ENCODE measurements at regions not wholly inside any gene's neighbourhood (a gene's known extent, or its start where the extent isn't known, plus 50 kb on each side); places are given as distances from the start of the nearest gene placed in this dataset.

DNA sequence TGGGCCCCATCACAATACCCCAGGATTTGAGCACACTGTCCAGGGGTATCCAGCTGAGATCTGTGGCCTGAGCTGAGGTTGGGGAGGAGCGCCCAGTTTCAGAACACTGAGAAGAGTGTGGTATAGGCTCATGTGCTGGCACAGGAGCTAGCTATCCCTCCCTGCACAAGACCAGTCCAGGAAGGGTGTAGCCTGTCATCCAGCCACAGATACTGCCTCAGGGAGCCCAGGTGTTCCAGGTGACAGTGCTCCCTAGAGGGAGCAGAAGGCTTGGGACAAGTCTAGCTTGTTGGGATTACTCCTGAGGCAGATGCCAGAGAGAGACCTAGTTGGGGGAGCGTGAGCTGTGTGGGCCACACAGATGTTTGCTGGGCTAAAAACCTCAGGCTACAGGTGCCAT is 79.6 kb upstream of the GLRA2 start:
- TF ChIP-seq, protein P1, sequence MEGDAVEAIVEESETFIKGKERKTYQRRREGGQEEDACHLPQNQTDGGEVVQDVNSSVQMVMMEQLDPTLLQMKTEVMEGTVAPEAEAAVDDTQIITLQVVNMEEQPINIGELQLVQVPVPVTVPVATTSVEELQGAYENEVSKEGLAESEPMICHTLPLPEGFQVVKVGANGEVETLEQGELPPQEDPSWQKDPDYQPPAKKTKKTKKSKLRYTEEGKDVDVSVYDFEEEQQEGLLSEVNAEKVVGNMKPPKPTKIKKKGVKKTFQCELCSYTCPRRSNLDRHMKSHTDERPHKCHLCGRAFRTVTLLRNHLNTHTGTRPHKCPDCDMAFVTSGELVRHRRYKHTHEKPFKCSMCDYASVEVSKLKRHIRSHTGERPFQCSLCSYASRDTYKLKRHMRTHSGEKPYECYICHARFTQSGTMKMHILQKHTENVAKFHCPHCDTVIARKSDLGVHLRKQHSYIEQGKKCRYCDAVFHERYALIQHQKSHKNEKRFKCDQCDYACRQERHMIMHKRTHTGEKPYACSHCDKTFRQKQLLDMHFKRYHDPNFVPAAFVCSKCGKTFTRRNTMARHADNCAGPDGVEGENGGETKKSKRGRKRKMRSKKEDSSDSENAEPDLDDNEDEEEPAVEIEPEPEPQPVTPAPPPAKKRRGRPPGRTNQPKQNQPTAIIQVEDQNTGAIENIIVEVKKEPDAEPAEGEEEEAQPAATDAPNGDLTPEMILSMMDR (IDR thresholded peaks at IDR 0.05): no peak
- TF ChIP-seq POLR2A (IDR thresholded peaks at IDR 0.05) (no peak), POLR2AphosphoS5 (IDR thresholded peaks at IDR 0.05) (no peak)
